Hepatocyte (in vitro differentiated cells): ENCODE measurements at regions not wholly inside any gene's neighbourhood (a gene's known extent, or its start where the extent isn't known, plus 50 kb on each side); places are given as distances from the start of the nearest gene placed in this dataset.

Experiments used
- EZH2 ChIP-seq: fragments of 200-600 bp; sonication (generic); IDR thresholded peaks from 2 replicates; pipeline ENCODE4 v1.6.1; 2016; ENCODE audit warnings: antibody characterized with exemption, mild to moderate bottlenecking, borderline replicate concordance
- EZH2phosphoT487 ChIP-seq: fragments of 200-600 bp; sonication (generic); IDR thresholded peaks from one replicate; pipeline ENCODE4 v1.6.1; 2018; ENCODE audit warnings: antibody characterized with exemption, mild to moderate bottlenecking, low read depth, moderate library complexity; ENCODE audit not compliant: unreplicated experiment, severe bottlenecking
- TF ChIP-seq, protein P1 (sequence below): fragments of 200-600 bp; sonication (generic); IDR thresholded peaks from 2 replicates; pipeline ENCODE4 v1.5.1; 2016; ENCODE audit warnings: antibody characterized with exemption, mild to moderate bottlenecking; ENCODE audit not compliant: poor library complexity

- TF ChIP-seq, protein P1, sequence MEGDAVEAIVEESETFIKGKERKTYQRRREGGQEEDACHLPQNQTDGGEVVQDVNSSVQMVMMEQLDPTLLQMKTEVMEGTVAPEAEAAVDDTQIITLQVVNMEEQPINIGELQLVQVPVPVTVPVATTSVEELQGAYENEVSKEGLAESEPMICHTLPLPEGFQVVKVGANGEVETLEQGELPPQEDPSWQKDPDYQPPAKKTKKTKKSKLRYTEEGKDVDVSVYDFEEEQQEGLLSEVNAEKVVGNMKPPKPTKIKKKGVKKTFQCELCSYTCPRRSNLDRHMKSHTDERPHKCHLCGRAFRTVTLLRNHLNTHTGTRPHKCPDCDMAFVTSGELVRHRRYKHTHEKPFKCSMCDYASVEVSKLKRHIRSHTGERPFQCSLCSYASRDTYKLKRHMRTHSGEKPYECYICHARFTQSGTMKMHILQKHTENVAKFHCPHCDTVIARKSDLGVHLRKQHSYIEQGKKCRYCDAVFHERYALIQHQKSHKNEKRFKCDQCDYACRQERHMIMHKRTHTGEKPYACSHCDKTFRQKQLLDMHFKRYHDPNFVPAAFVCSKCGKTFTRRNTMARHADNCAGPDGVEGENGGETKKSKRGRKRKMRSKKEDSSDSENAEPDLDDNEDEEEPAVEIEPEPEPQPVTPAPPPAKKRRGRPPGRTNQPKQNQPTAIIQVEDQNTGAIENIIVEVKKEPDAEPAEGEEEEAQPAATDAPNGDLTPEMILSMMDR = no peak
- TF ChIP-seq EZH2 = no peak
- TF ChIP-seq EZH2phosphoT487 = no peak
These were observed 231.8 kb downstream of the FGF9 start for GRCh38 chr13:21902709-21903098.
